Natural killer cell (primary cell): ENCODE measurements at regions not wholly inside any gene's neighbourhood (a gene's known extent, or its start where the extent isn't known, plus 50 kb on each side); places are given as distances from the start of the nearest gene placed in this dataset.

Source experiments
- ATAC-seq, 3 donors: fragments of 150-1000 bp in 2 of 3; fragments of 200-7000 bp in 1 of 3; cut with Tn5 transposase; 1 replicate in 1 of 3; 2 replicates in 2 of 3; pipeline ENCODE4 v1.10.0; 2021; ENCODE audit warnings: mild to moderate bottlenecking in 2 of 3, moderate library complexity in 2 of 3
- DNase-seq, 2 donors: peaks; one replicate each; pipeline versions ENCODE4 v3.0.0 to v3.0.0-alpha.2; 2013 to 2021; ENCODE audit warnings: mixed read lengths in 1 of 2
- H3K27ac ChIP-seq: one replicate; pipeline ENCODE4 v1.5.1; 2013; ENCODE audit warnings: mild to moderate bottlenecking, low read length
- H3K27me3 ChIP-seq: one replicate; pipeline ENCODE4 v1.6.1; 2013; ENCODE audit warnings: low read length; ENCODE audit not compliant: control insufficient read depth, insufficient read depth
- H3K36me3 ChIP-seq: one replicate; pipeline ENCODE4 v1.6.1; 2013; ENCODE audit warnings: low read length; ENCODE audit not compliant: control insufficient read depth, insufficient read depth
- H3K4me1 ChIP-seq: one replicate; pipeline ENCODE4 v1.6.1; 2013; ENCODE audit warnings: low read length; ENCODE audit not compliant: control insufficient read depth, insufficient read depth
- H3K4me3 ChIP-seq: one replicate; pipeline ENCODE4 v1.5.1; 2013; ENCODE audit warnings: low read length
- H3K9me3 ChIP-seq: one replicate; pipeline ENCODE4 v1.6.1; 2013; ENCODE audit warnings: low read length; ENCODE audit not compliant: control insufficient read depth, insufficient read depth
- H3K27ac Mint-ChIP-seq, 2 donors: one replicate each; pipeline ENCODE4 v1.8.0; 2022; ENCODE audit warnings: mild to moderate bottlenecking in 2 of 2, mixed read lengths in 2 of 2, moderate library complexity in 1 of 2
- H3K27me3 Mint-ChIP-seq, 2 donors: one replicate each; pipeline ENCODE4 v1.8.0; 2022; ENCODE audit warnings: low read depth in 2 of 2, mixed read lengths in 2 of 2
- H3K36me3 Mint-ChIP-seq: one replicate; pipeline ENCODE4 v1.8.0; 2022; ENCODE audit warnings: mixed read lengths
- H3K4me1 Mint-ChIP-seq, 2 donors: one replicate each; pipeline ENCODE4 v1.8.0; 2022; ENCODE audit warnings: mixed read lengths in 2 of 2
- H3K4me3 Mint-ChIP-seq: one replicate; pipeline ENCODE4 v1.8.0; 2022; ENCODE audit warnings: mild to moderate bottlenecking, moderate library complexity, mixed read lengths
- H3K9me3 Mint-ChIP-seq, 2 donors: one replicate each; pipeline ENCODE4 v1.8.0; 2022; ENCODE audit warnings: mixed read lengths in 2 of 2
- WGBS: methylation state at CpG from one replicate; pipeline ENCODE4 v1.1.7; 2013; ENCODE audit warnings: missing lambda C conversion rate; ENCODE audit not compliant: insufficient coverage; 5-methylcytosine and 5-hydroxymethylcytosine counted together
- intact Hi-C: fragments of 100-400 bp; cut with micrococcal nuclease; formaldehyde crosslinking; loops from one replicate; pipeline ENCODE4 v1.14.2; 2022
- TF ChIP-seq, protein P1 (sequence below): fragments of 200-600 bp; IDR thresholded peaks from one replicate; pipeline ENCODE4 v1.8.0; 2022; ENCODE audit warnings: antibody characterized with exemption

DNA sequence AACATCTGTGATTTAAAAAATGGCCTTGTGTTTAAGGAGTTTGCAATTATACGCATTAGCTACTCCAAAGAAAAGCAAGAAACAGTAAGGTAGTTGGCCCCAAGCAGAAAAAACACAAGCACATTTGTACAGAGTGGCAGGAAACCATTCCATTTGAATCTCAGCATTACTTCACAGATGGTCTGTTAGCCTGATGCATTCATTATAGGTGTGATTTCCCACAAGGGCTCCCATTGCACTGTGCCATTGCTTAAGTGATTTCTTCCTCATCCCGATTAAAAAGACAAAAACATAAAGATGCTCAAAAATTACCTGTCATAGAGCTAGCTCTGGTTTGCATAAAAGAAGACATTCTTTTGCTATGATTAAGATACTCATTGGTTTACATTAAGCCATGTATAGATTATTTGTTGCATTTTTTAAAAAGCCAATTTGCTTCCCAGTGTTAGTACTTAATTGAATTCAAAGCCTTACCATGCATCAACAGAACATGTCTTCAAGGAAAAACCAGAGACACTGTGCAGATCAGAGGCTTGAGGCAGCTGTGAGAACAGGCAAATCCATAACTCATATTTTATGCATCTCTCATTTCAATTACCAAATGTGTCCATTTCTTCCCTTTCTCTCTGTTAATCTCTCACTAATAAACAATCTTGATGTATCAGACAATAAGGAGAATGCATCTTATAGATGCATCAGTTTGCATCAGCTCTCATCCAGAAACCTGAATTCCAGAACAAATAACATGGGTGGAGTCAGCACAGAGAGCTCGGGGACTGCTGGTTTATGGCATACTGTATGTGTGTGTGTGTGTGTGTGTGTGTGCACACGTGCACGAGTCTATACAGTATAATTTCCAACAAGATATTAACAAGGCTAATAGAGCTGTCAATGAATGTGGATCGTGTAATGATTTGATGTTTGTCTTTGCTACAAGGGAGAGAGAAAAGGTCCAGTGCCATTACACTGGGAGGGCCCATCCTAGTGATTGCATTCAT lies 558.6 kb upstream of the HS6ST1 start:
- H3K4me1 ChIP-seq: no peaks in the 10 kb centered on the region
- Mint-ChIP-seq H3K27ac (no peak overlapping the region), H3K4me3 (no peak overlapping the region), H3K27me3 (no peaks in the 10 kb centered on the region), H3K4me1 (no peaks in the 10 kb centered on the region), H3K9me3 (peaks cover 0 to 2% of the 10 kb centered on the region in 2 donors), H3K36me3 (no peaks in the 10 kb centered on the region)
- TF ChIP-seq, protein P1, sequence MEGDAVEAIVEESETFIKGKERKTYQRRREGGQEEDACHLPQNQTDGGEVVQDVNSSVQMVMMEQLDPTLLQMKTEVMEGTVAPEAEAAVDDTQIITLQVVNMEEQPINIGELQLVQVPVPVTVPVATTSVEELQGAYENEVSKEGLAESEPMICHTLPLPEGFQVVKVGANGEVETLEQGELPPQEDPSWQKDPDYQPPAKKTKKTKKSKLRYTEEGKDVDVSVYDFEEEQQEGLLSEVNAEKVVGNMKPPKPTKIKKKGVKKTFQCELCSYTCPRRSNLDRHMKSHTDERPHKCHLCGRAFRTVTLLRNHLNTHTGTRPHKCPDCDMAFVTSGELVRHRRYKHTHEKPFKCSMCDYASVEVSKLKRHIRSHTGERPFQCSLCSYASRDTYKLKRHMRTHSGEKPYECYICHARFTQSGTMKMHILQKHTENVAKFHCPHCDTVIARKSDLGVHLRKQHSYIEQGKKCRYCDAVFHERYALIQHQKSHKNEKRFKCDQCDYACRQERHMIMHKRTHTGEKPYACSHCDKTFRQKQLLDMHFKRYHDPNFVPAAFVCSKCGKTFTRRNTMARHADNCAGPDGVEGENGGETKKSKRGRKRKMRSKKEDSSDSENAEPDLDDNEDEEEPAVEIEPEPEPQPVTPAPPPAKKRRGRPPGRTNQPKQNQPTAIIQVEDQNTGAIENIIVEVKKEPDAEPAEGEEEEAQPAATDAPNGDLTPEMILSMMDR: no peak
- no peaks in the 10 kb centered on the region for H3K9me3 ChIP-seq
- DNase-seq (no peak), ATAC-seq (no peak)
- 60% methylated on average over 3 of the region's 6 CpGs for WGBS
- no peak overlapping the region for H3K4me3 ChIP-seq
- intact Hi-C loops: no loop called here
- H3K36me3 ChIP-seq: no peaks in the 10 kb centered on the region
- H3K27ac ChIP-seq: no peak overlapping the region
- H3K27me3 ChIP-seq: no peaks in the 10 kb centered on the region

DNA sequence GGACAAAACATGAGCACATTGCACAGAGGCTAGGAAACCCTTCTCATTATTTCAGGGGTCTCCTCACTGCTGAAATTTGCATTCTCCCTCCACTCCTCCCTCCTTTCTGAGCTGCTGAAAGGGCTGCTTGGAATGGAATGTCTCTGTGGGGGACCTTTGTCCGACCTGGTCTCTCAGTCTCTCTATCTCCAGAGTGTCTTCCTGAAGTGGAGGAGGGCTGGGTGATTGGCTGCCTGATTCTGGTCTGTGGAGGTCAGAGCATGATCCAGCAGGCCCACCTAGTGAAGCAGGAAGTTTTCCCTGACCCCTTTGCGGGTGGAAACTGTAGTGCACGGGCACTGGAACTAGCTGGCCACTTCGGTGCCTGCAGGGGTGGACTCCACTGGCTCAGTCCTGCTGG lies 560.5 kb upstream of the HS6ST1 start:
- TF ChIP-seq, protein P1: no peak
- Mint-ChIP-seq H3K4me3 (no peak overlapping the region), H3K4me1 (no peaks in the 10 kb centered on the region), H3K9me3 (peaks cover 0 to 2% of the 10 kb centered on the region in 2 donors), H3K27ac (no peak overlapping the region), H3K36me3 (no peaks in the 10 kb centered on the region), H3K27me3 (no peaks in the 10 kb centered on the region)
- Histone ChIP-seq H3K4me3 (no peak overlapping the region), H3K4me1 (no peaks in the 10 kb centered on the region), H3K36me3 (no peaks in the 10 kb centered on the region), H3K9me3 (no peaks in the 10 kb centered on the region), H3K27ac (no peak overlapping the region), H3K27me3 (no peaks in the 10 kb centered on the region)
- DNase-seq: no peak
- ATAC-seq: no peak
- WGBS: 79% methylated on average over 4 of the region's 4 CpGs
- intact Hi-C loops: no loop called here

DNA sequence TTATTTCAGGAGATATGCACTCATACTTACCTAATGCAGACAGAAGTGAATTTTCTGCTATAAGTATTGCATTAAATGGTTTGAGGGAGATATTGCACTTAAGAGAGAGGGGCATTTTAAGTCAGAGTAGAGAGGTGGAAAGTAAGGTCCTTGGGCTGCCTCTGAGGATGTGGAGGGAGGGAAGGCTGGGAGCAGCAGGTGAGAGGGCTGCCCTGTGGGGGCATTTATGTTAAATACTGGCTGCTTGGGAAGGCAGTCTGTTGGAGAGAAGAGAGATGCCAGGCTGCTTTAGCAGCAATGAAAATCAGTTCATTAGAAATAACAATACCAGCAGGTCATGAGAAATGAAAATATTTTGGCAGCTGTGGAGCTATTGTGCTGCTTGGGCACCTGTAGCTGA lies 576.2 kb upstream of the HS6ST1 start:
- Histone ChIP-seq H3K4me1 (no peaks in the 10 kb centered on the region), H3K27ac (no peak overlapping the region), H3K36me3 (no peaks in the 10 kb centered on the region), H3K27me3 (no peaks in the 10 kb centered on the region), H3K4me3 (no peak overlapping the region), H3K9me3 (no peaks in the 10 kb centered on the region)
- H3K4me1 Mint-ChIP-seq: no peaks in the 10 kb centered on the region
- intact Hi-C loops: no loop called here
- DNase-seq: no peak
- no peak overlapping the region for H3K27ac Mint-ChIP-seq
- TF ChIP-seq, protein P1: no peak
- H3K4me3 Mint-ChIP-seq: no peak overlapping the region
- no peaks in the 10 kb centered on the region for H3K27me3 Mint-ChIP-seq
- H3K36me3 Mint-ChIP-seq: no peaks in the 10 kb centered on the region
- H3K9me3 Mint-ChIP-seq: peaks cover 0 to 3% of the 10 kb centered on the region in 2 donors
- no peak for ATAC-seq
